ENCODE measurements at regions not wholly inside any gene's neighbourhood (a gene's known extent, or its start where the extent isn't known, plus 50 kb on each side); places are given as distances from the start of the nearest gene placed in this dataset.
A peak's percentile ranks its signal among the peaks of the same experiment; 100 is the strongest.

DNA sequence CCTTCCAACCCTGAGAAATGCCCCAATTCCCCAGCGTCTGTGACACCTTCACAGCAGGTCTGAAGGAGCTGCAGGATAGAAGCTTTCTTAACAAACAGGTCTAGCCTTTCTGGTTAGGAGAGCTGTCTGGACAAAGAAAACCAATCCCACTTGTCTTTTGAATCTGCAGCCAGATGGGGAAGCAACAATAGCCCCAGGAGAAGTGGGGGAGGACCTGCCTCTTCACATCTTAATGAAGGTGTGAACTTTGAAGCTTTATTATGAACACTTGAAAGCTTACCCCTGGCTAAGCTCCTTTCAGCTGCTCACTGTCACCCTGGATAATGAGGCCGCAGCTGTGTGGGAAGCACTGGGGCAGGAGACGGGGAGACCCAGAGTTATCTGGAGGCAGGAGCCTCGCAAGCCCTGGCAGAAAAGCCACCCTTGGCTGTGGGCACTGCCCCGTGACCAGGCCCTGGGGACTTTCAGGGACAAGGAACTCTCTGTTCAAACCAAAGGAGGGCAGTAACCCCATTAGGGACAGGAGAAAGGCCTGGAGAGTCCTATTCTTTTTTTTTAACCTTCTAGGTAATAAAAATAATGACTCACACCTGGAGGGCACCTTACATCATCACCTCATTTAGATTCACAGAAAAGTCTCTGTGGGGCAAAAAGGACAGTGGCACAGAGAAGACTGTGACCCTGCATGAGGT lies 151.8 kb upstream of the RAD23B start:
- H3K4ac ChIP-seq (replicated peaks; ENCODE audit: insufficient read length, low read depth, low read length): no peak overlapping the region
- H2BK15ac ChIP-seq (ENCODE audit: low read length): no peak overlapping the region
- no peak overlapping the region for H3K27ac ChIP-seq (ENCODE audit: low read depth, low read length)
- H3K9ac ChIP-seq (replicated peaks in 1 of 4; ENCODE audit: extremely low read depth in 1 of 4, low read depth in 3 of 4, low read length in 3 of 4): no peak overlapping the region
- WGBS, 2 experiments (ENCODE audit: extremely low coverage in 1 of 2, insufficient coverage in 1 of 2, insufficient read length in 1 of 2, insufficient replicate concordance in 2 of 2, low coverage in 1 of 2, low lambda C conversion rate in 2 of 2, missing lambda C conversion rate in 1 of 2): 82% methylated on average over 5 of the region's 5 CpGs; no CpG with 5 or more reads in 1 of the 2 experiments
- TF ChIP-seq BACH1 (IDR thresholded peaks at IDR 0.05; ENCODE audit: low read length) (no peak), SUZ12 (IDR thresholded peaks at IDR 0.05; ENCODE audit: low read length) (no peak), RAD21 (IDR thresholded peaks at IDR 0.05 in 1 of 2, conservative IDR thresholded peaks at IDR 0.05 in 1 of 2; ENCODE audit: low read depth in 2 of 2, low read length in 2 of 2) (no peak), SP1 (IDR thresholded peaks at IDR 0.05; ENCODE audit: low read depth, low read length) (no peak), CREB1 (IDR thresholded peaks at IDR 0.05) (no peak)
- H2AFZ ChIP-seq (ENCODE audit: low read length): peak overlapping the region; percentile 50; the same call in 1 of the 2 replicates
- H4K91ac ChIP-seq (replicated peaks; ENCODE audit: insufficient read length, low read length): no peak overlapping the region
- H2BK5ac ChIP-seq (ENCODE audit: low read depth, low read length): no peak overlapping the region; the same call in 1 of the 2 replicates
- H3K4me2 ChIP-seq (ENCODE audit: insufficient read depth in 1 of 2, low read depth in 2 of 2, low read length in 2 of 2): peak overlapping the region in 1 of 2 experiments; percentile 21; a peak in 2 of 4 replicates
- no peak for DNase-seq (ENCODE audit: low read depth in 1 of 2, low spot score in 2 of 2)
- no peaks in the 10 kb centered on the region for H3K36me3 ChIP-seq (ENCODE audit: control insufficient read depth in 2 of 4, insufficient read depth in 4 of 4, low read length in 3 of 4)
- no peaks in the 10 kb centered on the region for H4K20me1 ChIP-seq (replicated peaks in 1 of 2; ENCODE audit: control insufficient read depth in 1 of 2, insufficient read depth in 2 of 2, low read length in 2 of 2)
- no peak overlapping the region for H3K4me3 ChIP-seq (ENCODE audit: extremely low read depth in 1 of 4, insufficient read depth in 2 of 4, low read depth in 3 of 4, low read length in 4 of 4)
- H4K8ac ChIP-seq (ENCODE audit: extremely low read depth, insufficient read depth, low read length): no peak overlapping the region
- no peak overlapping the region for H2BK20ac ChIP-seq (ENCODE audit: low read length)
- no peak overlapping the region for H3K14ac ChIP-seq (ENCODE audit: insufficient read length)
- peak; percentile 36 for FAIRE-seq
- peaks cover 0 to 7% (median 4%) of the 10 kb centered on the region in 4 experiments; a peak in 5 of 7 replicates for H3K4me1 ChIP-seq (replicated peaks in 1 of 4; ENCODE audit: control insufficient read depth in 3 of 4, insufficient read depth in 4 of 4, low read length in 3 of 4)
- no peak overlapping the region for H2BK12ac ChIP-seq (ENCODE audit: low read depth, low read length)
- H2AK5ac ChIP-seq (ENCODE audit: low read depth, low read length): no peak overlapping the region
- H3K79me2 ChIP-seq (ENCODE audit: control insufficient read depth in 1 of 2, insufficient read depth in 2 of 2, low read length in 2 of 2): no peaks in the 10 kb centered on the region
- H3K23me2 ChIP-seq (ENCODE audit: low read depth, low read length): no peaks in the 10 kb centered on the region; the same call in 1 of the 2 replicates
- no peaks in the 10 kb centered on the region for H3K27me3 ChIP-seq (replicated peaks in 1 of 4; ENCODE audit: control insufficient read depth in 3 of 4, extremely low read depth in 1 of 4, insufficient read depth in 3 of 4, low read length in 3 of 4)
- no peak overlapping the region for H2BK120ac ChIP-seq (replicated peaks; ENCODE audit: low read depth, low read length)
- no peaks in the 10 kb centered on the region for H3K9me3 ChIP-seq (ENCODE audit: insufficient read depth in 2 of 2, low read depth in 1 of 2, low read length in 1 of 2)
- H3K23ac ChIP-seq (ENCODE audit: insufficient read length): no peak overlapping the region
- ChIA-PET POLR2A (ENCODE audit: partially characterized antibody) (interaction anchor here (0.8 kb wide), 1 partner anchor 116 kb away, joined by 3 read pairs; no protein-coding TSS in a partner anchor), CTCF (ENCODE audit: partially characterized antibody) (interaction anchor here (14.6 kb wide), 1 partner anchor 8 kb away, joined by 109 read pairs; no protein-coding TSS in a partner anchor)
- H4K5ac ChIP-seq (ENCODE audit: insufficient read length, low read depth, low read length): no peak overlapping the region
- H3K18ac ChIP-seq (ENCODE audit: extremely low read depth, low read length): no peak overlapping the region; the same call in 1 of the 2 replicates
- H3K79me1 ChIP-seq (ENCODE audit: low read depth, low read length): no peaks in the 10 kb centered on the region
- no peak overlapping the region for H3K56ac ChIP-seq (replicated peaks; ENCODE audit: insufficient read length, low read depth, low read length)
